Tibial artery (tissue), 4 donors: ENCODE measurements at regions not wholly inside any gene's neighbourhood (a gene's known extent, or its start where the extent isn't known, plus 50 kb on each side); places are given as distances from the start of the nearest gene placed in this dataset.

Experiments used
- DNase-seq, 2 donors: peaks; one replicate each; pipeline ENCODE4 v3.0.0-alpha.2; 2019
- H3K27ac ChIP-seq, 2 donors: fragments of 200-600 bp; sonication (generic) in 1 of 2; 1 replicate in 1 of 2; 2 replicates in 1 of 2; pipeline ENCODE4 v1.5.1; 2018 to 2019; ENCODE audit warnings: mild to moderate bottlenecking in 1 of 2
- H3K27me3 ChIP-seq, 2 donors: fragments of 200-600 bp; sonication (generic) in 1 of 2; one replicate each; pipeline versions ENCODE4 v1.5.1 to v1.6.0; 2016 to 2019
- H3K36me3 ChIP-seq, 3 donors: fragments of 200-600 bp; sonication (generic) in 2 of 3; one replicate each; pipeline ENCODE4 v1.5.1; 2016 to 2019; ENCODE audit warnings: mild to moderate bottlenecking in 2 of 3
- H3K4me1 ChIP-seq, 4 donors: fragments of 200-600 bp; sonication (generic) in 2 of 4; 1 replicate in 3 of 4; 2 replicates in 1 of 4; pipeline ENCODE4 v1.5.1; 2016 to 2019
- H3K4me3 ChIP-seq, 2 donors: fragments of 200-600 bp; sonication (generic) in 1 of 2; 1 replicate in 1 of 2; 2 replicates in 1 of 2; pipeline ENCODE4 v1.5.1; 2018 to 2019; ENCODE audit warnings: mild to moderate bottlenecking in 2 of 2
- H3K9me3 ChIP-seq, 3 donors: fragments of 200-600 bp; sonication (generic) in 1 of 3; one replicate each; pipeline ENCODE4 v1.5.1; 2016 to 2019
- CTCF ChIP-seq, 2 experiments: fragments of 200-600 bp in 1 of 2; fragments of 450-650 bp in 1 of 2; IDR thresholded peaks; one replicate each; pipeline ENCODE4 v1.5.1; 2017 to 2019; ENCODE audit warnings: antibody characterized with exemption in 2 of 2, mild to moderate bottlenecking in 1 of 2, moderate library complexity in 1 of 2
- intact Hi-C: fragments of 100-400 bp; cut with DNase I; formaldehyde crosslinking; loops from one replicate; pipeline ENCODE4 v1.15.0; 2023; ENCODE audit warnings: low total_unique reads

GRCh38 chr3:144241404-144241803 is 269.8 kb downstream of the DIPK2A start:
- no peaks in the 10 kb centered on the region for H3K4me1 ChIP-seq
- no peaks in the 10 kb centered on the region for H3K9me3 ChIP-seq
- TF ChIP-seq CTCF (IDR thresholded peaks at IDR 0.05) = no peak
- no peaks in the 10 kb centered on the region for H3K27me3 ChIP-seq
- H3K36me3 ChIP-seq = no peaks in the 10 kb centered on the region
- H3K27ac ChIP-seq = no peak overlapping the region
- no peak overlapping the region for H3K4me3 ChIP-seq
- DNase-seq = no peak
- intact Hi-C loops = no loop called here

- Histone ChIP-seq H3K27ac (no peak overlapping the region), H3K4me1 (no peaks in the 10 kb centered on the region), H3K9me3 (no peaks in the 10 kb centered on the region), H3K27me3 (no peaks in the 10 kb centered on the region), H3K36me3 (no peaks in the 10 kb centered on the region), H3K4me3 (no peak overlapping the region)
- intact Hi-C loops = no loop called here
- DNase-seq = no peak
- no peak for TF ChIP-seq CTCF (IDR thresholded peaks at IDR 0.05)
Observed at GRCh38 chr3:144242747-144243146, 271.1 kb downstream of the DIPK2A start.

- no peaks in the 10 kb centered on the region for H3K27me3 ChIP-seq
- no peaks in the 10 kb centered on the region for H3K4me1 ChIP-seq
- no peak overlapping the region for H3K4me3 ChIP-seq
- H3K27ac ChIP-seq = no peak overlapping the region
- H3K36me3 ChIP-seq = no peaks in the 10 kb centered on the region
- no peaks in the 10 kb centered on the region for H3K9me3 ChIP-seq
- no peak for TF ChIP-seq CTCF (IDR thresholded peaks at IDR 0.05)
- DNase-seq = no peak
- intact Hi-C loops = loop anchor here (2.0 kb wide), 1 partner anchor 38 kb away; no protein-coding TSS in a partner anchor
Observed at GRCh38 chr3:144244662-144245061, 273.0 kb downstream of the DIPK2A start.

- no peak for TF ChIP-seq CTCF (IDR thresholded peaks at IDR 0.05)
- Histone ChIP-seq H3K27ac (no peak overlapping the region), H3K27me3 (no peaks in the 10 kb centered on the region), H3K4me1 (no peaks in the 10 kb centered on the region), H3K36me3 (no peaks in the 10 kb centered on the region), H3K9me3 (no peaks in the 10 kb centered on the region), H3K4me3 (no peak overlapping the region)
- DNase-seq = no peak
- intact Hi-C loops = no loop called here
Observed at GRCh38 chr3:144252896-144253295, 281.3 kb downstream of the DIPK2A start.

GRCh38 chr3:144257381-144257780 is 285.8 kb downstream of the DIPK2A start:
- Histone ChIP-seq H3K27me3 (no peaks in the 10 kb centered on the region), H3K9me3 (no peaks in the 10 kb centered on the region), H3K4me3 (no peak overlapping the region), H3K27ac (no peak overlapping the region), H3K4me1 (no peaks in the 10 kb centered on the region), H3K36me3 (no peaks in the 10 kb centered on the region)
- no peak for DNase-seq
- intact Hi-C loops = no loop called here
- no peak for TF ChIP-seq CTCF (IDR thresholded peaks at IDR 0.05)

DNA sequence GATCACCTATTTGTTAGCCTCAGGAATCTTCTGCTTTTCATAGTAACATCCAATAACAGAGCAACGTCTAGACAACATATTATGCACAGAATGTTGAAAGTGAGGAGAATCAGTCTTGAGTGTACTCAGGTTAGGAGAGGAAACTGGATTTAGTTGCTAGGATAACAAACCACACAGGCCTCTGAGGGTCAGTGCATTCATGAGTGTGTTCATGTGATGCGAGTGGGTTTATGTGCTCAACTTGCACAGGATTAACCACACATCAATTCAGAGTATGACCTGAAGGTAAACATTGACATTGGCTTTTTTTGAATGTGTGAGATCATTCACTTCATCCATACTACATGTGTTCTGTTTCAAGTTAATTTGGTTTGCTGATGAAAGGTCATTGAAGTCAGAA is 287.6 kb downstream of the DIPK2A start:
- no peak for DNase-seq
- intact Hi-C loops = no loop called here
- Histone ChIP-seq H3K4me1 (no peaks in the 10 kb centered on the region), H3K4me3 (no peak overlapping the region), H3K9me3 (no peaks in the 10 kb centered on the region), H3K27ac (no peak overlapping the region), H3K36me3 (no peaks in the 10 kb centered on the region), H3K27me3 (no peaks in the 10 kb centered on the region)
- no peak for TF ChIP-seq CTCF (IDR thresholded peaks at IDR 0.05)
